GM18951 (cell line): ENCODE measurements at regions not wholly inside any gene's neighbourhood (a gene's known extent, or its start where the extent isn't known, plus 50 kb on each side); places are given as distances from the start of the nearest gene placed in this dataset.
"Not testable (repeated sequence)": the region's sequence is repeated elsewhere in the genome, so short reads cannot be mapped to it uniquely, and the experiment has no call there.

Experiments
- POLR2A ChIP-seq: IDR thresholded peaks from 4 replicates; pipeline ENCODE4 v1.6.1; 2011; ENCODE audit warnings: mild to moderate bottlenecking; ENCODE audit not compliant: insufficient read length, insufficient read depth; ENCODE audit errors: extremely low read depth
- in situ Hi-C: fragments of 300-500 bp; cut with MboI; formaldehyde crosslinking; loops from one replicate; pipeline ENCODE4 v1.12.0; 2022; ENCODE audit warnings: low sequenced_read_pairs, mixed read lengths, inconsistent platforms; ENCODE audit not compliant: unreplicated experiment

DNA sequence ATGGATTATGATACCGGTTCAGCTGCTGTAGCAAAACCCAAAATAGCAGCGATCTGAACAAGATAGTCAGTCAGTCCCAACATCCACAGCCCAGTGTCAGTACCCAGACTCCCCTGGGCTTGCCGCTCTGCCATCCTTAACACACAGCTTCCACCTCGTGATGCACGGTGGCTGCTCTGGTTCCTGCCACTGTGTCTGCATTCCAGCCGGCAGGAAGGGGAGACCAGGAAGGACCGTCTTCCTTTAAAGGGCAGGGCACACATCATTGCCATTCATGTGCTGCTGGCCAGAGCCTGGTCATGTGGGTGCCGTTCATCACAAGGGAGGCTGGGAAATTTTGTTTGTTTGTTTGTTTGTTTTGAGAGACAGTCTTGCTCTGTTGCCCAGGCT lies 131.0 kb upstream of the IER5L start:
- in situ Hi-C loops: no loop called here
- TF ChIP-seq POLR2A: no peak

DNA sequence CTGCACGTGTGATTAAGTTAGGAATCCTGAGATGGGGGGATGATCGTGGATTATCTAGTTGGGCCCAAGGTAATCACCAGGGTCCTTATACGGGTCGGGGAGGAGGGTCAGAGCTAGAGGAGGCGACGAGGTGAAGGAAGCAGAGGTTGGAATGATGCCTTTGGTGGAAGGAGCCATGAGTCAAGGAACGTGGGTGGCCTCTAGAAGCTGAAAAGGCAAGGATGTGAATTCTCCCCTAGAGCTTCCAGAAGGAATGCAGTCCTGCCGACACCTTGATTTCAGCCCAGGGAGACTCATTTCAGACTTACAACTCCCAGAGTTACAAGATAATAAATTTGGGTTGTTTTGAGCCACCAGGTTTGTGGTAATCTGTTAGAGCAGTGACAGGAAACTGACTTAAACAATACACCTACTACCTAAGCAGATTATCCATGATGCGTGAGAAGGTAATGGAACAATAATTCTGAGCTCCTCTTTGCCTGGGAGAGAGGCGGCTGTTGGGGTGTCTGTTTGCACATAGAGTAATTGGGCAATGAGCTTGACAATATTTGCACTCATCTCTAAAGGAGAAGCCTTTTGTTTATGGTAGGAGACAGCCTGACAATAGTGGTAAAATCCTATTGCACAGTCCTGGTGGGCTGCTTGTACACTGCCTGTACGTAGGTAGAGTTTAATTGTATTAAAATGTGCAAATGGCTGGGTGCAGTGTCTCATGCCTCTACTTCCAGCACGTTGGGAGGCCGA lies 129.3 kb upstream of the IER5L start:
- no peak for TF ChIP-seq POLR2A

DNA sequence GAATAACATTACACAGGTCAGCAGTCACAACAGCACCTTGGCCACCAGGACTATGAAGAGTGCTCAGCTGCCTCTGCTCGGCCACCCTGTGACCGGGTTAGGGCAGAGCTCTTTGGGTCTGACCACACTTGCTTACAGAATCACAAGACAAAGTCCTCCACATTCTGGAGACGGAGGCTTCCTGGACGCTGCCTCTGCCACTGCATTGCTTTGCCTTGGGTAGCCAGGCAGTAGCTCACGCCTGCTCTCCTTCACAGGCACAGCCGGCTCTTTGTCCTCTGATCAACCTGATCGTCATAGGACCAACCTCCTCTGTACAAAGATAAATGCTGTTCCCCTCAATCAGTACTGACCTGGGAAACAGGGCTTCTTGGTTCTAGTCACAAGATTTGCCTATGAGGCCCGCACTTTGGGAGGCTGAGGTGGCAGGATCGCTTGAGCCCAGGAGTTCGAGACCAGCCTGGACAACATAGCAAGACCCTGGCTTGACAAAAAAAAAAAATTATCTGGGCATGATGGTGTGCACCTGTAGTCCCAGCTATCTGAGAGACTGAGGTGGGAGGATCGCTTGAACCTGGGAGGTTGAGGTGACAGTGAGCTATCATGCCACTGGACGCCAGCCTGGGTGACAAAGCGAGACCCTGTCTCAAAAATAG lies 128.4 kb upstream of the IER5L start:
- no peak for TF ChIP-seq POLR2A
- in situ Hi-C loops: no loop called here

More for the DNA sequence above, 129.3 kb upstream of the IER5L start:
- in situ Hi-C loops: no loop called here

DNA sequence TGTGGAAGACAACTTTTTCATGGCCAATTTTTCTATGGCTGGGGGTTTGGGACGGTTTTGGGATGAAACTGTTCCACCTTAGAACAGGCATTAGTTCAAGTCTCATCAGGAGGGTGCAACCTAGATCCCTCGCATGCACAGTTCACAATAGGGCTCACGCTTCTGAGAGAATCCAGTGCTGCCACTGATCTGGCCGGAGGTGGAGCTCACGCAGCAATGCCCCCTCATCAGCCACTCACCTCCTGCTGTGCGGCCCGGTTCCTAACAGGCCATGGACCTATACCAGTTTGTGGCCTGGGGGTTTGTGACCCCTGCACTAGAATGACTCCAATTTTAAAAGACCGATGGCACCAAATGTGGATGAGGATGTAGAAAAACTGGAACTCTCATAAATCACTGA lies 127.2 kb upstream of the IER5L start:
- TF ChIP-seq POLR2A: no peak
- in situ Hi-C loops: no loop called here

DNA sequence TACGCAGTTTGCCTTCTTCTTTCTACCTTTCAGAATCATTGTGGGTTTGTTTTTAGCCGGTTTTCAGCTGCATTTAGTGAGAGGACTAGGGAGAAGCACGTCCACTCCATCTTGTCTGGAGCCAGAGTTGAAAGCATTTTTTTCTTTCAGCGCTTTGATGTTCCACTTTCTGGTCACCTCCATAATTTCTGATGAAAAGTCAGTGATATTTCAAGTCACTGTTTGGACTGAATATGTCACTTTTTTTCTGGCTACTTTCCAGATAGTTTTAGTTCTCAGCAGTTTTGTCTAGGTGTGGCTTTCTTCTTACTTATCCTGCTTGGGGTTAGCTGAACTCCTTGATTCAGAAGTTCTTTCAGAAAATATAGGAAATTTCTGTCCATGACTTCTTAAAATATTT lies 123.9 kb upstream of the IER5L start:
- no peak for TF ChIP-seq POLR2A
- in situ Hi-C loops: no loop called here

DNA sequence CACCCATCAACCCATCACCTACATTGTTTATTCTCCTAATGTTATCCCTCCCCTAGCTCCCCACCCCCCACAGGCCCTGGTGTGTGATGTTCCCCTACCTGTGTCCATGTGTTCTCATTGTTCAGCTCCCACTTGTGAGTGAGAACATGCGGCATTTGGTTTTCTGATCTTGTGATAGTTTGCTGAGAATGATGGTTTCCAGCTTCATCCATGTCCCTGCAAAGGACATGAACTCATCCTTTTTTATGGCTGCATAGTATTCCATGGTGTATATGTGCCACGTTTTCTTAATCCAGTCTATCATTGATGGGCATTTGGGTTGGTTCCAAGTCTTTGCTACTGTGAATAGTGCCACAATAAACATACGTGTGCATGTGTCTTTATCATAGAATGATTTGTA lies 118.1 kb upstream of the IER5L start:
- in situ Hi-C loops: not testable (repeated sequence)

DNA sequence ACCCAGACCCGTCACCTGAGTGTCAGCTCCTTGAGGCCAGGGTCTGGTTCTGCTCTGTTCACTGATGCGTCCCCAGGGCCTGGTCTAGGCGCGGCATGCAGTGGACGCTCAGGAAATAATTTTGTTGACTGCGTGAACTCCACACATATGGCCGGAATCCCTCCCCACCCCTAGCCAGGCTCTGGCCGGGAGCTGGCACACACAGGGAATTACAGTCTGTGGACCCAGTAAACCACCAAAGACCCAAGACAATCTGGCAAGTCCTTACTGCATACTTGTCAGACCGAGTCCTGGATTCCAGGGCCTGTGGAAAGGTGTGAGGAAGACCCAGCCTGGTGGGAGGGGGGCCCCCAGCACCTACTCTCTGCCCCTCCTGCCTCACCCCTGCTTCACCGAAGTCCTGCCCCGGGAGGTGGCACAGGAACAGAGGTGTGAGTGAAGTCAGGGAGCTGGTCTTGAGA lies 113.0 kb upstream of the IER5L start:
- no peak for TF ChIP-seq POLR2A
- in situ Hi-C loops: no loop called here

DNA sequence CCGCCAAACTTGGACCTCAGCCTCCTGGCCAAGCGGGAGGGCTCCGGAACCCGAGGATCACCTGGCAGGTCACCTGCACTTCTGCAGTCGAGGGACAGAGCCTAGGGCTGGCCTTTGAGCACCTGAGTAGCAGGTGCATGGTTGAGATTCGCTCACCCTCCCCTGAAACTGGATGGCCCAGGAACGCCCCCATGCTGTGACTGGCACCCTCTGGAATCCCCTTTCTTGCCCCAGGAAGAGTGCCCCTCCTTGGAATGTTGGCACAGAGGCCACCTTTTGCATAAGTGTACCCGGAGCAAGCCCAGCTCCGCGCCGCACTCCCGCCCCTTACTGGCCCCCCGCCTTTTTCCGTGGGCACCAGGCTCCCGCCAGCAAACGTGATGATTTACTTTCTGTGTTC lies 112.5 kb upstream of the IER5L start:
- in situ Hi-C loops: no loop called here

DNA sequence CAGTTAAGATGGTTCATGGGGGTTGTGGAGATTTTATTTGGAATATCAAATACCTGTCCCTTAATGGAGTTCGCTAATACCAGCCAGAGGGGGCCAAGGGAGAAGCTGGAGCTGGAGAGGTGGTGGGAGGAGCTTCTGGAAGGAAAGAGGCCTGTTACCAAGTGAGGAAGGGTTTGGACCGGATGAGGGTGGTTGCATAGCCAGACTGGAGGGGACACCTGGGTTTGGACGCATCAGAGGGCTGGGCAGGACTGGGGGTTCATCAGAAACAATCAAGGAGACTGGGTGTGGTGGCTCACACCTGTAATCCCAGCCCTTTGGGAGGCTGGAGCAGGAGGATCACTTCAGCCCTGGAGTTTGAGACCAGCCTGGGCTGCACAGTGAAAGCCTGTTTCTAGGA lies 111.8 kb upstream of the IER5L start:
- in situ Hi-C loops: no loop called here
- no peak for TF ChIP-seq POLR2A

More for the DNA sequence above, 112.5 kb upstream of the IER5L start:
- no peak for TF ChIP-seq POLR2A

DNA sequence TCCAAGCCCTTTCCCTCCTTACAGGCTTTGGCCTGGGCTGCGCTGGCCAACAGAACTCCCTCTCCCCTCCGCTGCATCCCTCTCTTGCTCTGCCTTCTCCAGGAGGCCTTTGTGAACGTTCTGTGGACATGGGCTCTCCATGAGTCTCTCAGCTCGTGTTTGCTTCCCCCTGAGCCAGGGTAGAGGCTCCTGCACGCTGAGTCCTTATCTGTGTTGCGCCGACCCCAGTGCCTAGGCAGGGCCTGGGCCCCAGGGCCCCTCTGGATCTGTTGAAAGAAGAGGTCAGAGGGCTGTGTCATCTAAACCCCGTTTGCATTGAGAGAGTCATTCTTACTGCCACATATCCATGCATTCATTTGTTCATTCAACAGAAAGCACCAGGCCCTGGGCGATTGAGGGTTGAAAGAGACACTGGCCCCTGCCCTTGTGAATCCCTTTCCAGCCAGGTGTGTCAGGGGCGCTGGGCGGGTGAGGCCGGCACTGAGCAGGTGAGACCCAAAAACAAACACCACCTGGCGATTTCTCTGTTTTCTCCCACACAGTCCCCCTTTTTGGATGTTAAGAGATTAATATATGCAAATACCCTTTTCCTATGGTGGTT lies 111.2 kb upstream of the IER5L start:
- in situ Hi-C loops: no loop called here
- TF ChIP-seq POLR2A: no peak

DNA sequence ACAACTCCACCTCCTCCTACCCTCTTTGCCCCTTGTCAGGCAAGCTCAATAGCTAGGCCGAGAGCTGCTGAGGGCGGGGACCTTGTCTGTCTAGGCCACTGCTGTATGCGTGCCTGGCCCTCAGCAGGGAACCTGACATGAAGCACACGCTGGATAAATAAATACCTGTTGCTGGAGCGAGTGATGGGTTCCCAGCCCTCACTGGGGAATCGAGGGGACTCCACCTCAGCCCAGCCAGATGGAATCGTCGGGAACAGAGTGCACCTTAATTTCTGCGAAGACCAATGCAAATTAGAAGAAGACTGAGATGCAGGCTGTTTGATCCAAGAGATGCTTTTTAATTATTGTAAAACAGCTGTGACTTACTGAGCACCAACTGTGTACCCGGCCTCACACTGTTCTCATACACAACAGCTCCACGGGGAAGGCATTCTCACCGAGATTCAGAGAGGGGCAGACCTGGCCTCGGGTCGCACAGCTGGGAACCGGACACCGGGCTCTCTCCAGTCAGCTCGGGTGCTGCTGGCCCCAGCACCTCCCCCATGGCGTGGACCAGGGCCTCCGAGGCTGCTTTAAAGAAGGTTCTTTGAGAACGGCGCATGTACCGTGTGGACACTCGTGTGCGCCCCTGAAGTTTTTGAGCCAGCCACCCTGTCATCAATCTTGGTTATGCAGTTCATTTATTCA lies 109.7 kb upstream of the IER5L start:
- in situ Hi-C loops: no loop called here
- TF ChIP-seq POLR2A: no peak

DNA sequence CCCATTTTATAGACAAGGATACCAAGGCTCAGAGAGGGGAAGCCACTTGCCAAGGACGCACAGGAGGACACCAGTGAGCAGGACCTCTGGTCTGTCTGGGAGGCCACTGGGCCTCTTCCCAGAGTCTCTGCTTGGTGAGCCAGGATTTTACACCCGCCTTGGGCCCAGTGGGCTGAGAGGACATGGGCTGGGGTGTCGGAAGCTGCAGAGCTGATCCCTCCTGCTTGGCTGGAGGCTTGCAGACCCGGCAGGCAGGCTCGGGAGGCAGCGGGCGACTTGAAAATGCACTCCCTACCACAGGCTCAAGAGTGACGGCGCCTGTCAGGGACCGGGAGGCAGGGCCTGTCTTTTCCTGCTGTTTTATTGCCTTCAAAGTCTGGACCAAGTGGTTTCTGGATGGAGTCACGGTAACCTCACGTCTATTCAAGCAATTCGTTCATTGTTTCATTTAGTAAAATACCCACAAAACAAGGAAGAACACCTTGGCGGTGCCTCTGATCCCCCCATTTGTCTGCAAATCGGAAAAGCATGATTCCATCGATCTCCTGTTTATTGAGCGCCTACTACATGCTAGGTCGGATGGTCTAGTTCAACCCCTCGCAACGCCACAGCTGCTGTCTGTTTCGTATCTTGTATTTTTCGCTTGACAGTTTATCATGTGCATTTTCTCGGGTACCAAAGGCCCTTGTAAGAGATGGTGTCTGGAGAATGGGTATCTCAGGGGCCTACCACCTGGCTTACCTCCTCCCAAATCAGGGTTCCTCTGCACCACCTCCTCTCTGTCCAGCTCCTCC lies 108.1 kb upstream of the IER5L start:
- TF ChIP-seq POLR2A: no peak
- in situ Hi-C loops: no loop called here

DNA sequence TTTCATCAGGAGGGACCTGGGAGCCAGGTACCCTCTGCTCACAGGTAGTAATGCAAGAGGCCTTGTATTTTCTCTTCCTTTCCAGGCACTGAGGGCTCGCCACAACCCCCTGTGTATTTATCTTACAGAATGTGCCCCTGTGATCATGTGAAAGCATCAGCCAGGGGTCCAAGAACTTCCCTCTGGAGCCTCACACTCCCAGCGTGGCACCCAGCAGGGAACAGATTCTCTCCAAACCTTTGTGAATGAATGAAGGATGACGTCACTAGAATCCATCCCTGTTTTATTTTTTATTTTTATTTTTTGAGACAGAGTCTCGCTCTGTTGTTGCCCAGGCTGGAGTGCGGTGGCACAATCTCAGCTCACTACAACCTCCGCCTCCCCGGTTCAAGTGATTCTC lies 107.3 kb upstream of the IER5L start:
- in situ Hi-C loops: no loop called here
- no peak for TF ChIP-seq POLR2A
